Neural cell (in vitro differentiated cells): ENCODE measurements at regions not wholly inside any gene's neighbourhood (a gene's known extent, or its start where the extent isn't known, plus 50 kb on each side); places are given as distances from the start of the nearest gene placed in this dataset.

Experiments
- H2AFZ ChIP-seq: fragments of 200-600, 300-800 bp; sonication (generic), shearing (Covaris generic); 2 replicates; pipeline ENCODE4 v1.6.0; 2014; ENCODE audit warnings: low read depth, mild to moderate bottlenecking, antibody characterized with exemption, low read length, moderate library complexity
- H3F3A ChIP-seq: fragments of 200-600 bp; shearing (Covaris generic); 2 replicates; pipeline ENCODE4 v1.6.1; 2016; ENCODE audit warnings: mild to moderate bottlenecking, moderate library complexity, mixed read lengths, antibody characterized with exemption, low read length; ENCODE audit not compliant: insufficient read depth, poor library complexity, severe bottlenecking
- H3K27ac ChIP-seq: fragments of 200-600, 300-800 bp; sonication (generic), shearing (Covaris generic); 2 replicates; pipeline ENCODE4 v1.5.1; 2014; ENCODE audit warnings: mild to moderate bottlenecking, low read length, moderate library complexity
- H3K27me3 ChIP-seq: fragments of 300-800, 200-600 bp; sonication (generic), shearing (Covaris generic); 2 replicates; pipeline ENCODE4 v1.6.0; 2014; ENCODE audit warnings: mild to moderate bottlenecking, low read depth, low read length, moderate library complexity; ENCODE audit not compliant: insufficient read depth
- H3K36me3 ChIP-seq: fragments of 300-800, 200-600 bp; sonication (generic), shearing (Covaris generic); 2 replicates; pipeline ENCODE4 v1.5.1; 2014; ENCODE audit warnings: mild to moderate bottlenecking, antibody characterized with exemption, low read length, moderate library complexity; ENCODE audit not compliant: insufficient read depth
- H3K4me2 ChIP-seq: fragments of 300-800, 200-600 bp; sonication (generic), shearing (Covaris generic); 2 replicates; pipeline ENCODE4 v1.6.0; 2014; ENCODE audit warnings: mild to moderate bottlenecking, low read length
- H3K4me3 ChIP-seq: fragments of 300-800, 200-600 bp; sonication (generic), shearing (Covaris generic); 2 replicates; pipeline ENCODE4 v1.5.1; 2014; ENCODE audit warnings: mild to moderate bottlenecking, low read length, moderate library complexity
- H3K79me2 ChIP-seq: fragments of 200-600 bp; shearing (Covaris generic); replicated peaks from 2 replicates; pipeline ENCODE4 v1.6.0; 2014; ENCODE audit warnings: mild to moderate bottlenecking, low read length, moderate library complexity; ENCODE audit not compliant: insufficient read depth
- H3K9ac ChIP-seq: fragments of 300-800, 200-600 bp; sonication (generic), shearing (Covaris generic); 2 replicates; pipeline ENCODE4 v1.6.1; 2016; ENCODE audit warnings: mild to moderate bottlenecking, low read length, mixed read lengths
- H3K9me2 ChIP-seq: fragments of 200-600 bp; shearing (Covaris generic); 2 replicates; pipeline ENCODE4 v1.6.1; 2016; ENCODE audit warnings: mild to moderate bottlenecking, low read length, mixed read lengths; ENCODE audit not compliant: insufficient read depth
- H3K9me3 ChIP-seq: fragments of 200-600, 300-800 bp; sonication (generic), shearing (Covaris generic); 2 replicates; pipeline ENCODE4 v1.6.1; 2016; ENCODE audit warnings: mild to moderate bottlenecking, mixed run types, low read length, moderate library complexity, mixed read lengths
- H4K20me1 ChIP-seq: fragments of 200-600 bp; shearing (Covaris generic); 2 replicates; pipeline ENCODE4 v1.6.1; 2016; ENCODE audit warnings: mild to moderate bottlenecking, mixed run types; ENCODE audit not compliant: insufficient read depth
- CTCF ChIP-seq: fragments of 450-650 bp; IDR thresholded peaks from 2 replicates; pipeline ENCODE4 v1.5.1; 2014; ENCODE audit warnings: antibody characterized with exemption, mild to moderate bottlenecking, moderate library complexity; ENCODE audit not compliant: poor library complexity, severe bottlenecking
- EP300 ChIP-seq: fragments of 450-650 bp; conservative IDR thresholded peaks from 2 replicates; pipeline ENCODE4 v1.6.1; 2014; ENCODE audit warnings: antibody characterized with exemption, mild to moderate bottlenecking, moderate library complexity; ENCODE audit not compliant: poor library complexity, severe bottlenecking
- EZH2 ChIP-seq: fragments of 200-600, 300-800 bp; shearing (Covaris generic), sonication (generic); IDR thresholded peaks from 2 replicates; pipeline ENCODE4 v1.6.1; 2014; ENCODE audit warnings: antibody characterized with exemption, low read length, borderline replicate concordance, mild to moderate bottlenecking; ENCODE audit not compliant: insufficient read depth, poor library complexity, severe bottlenecking
- MXI1 ChIP-seq: fragments of 450-650 bp; conservative IDR thresholded peaks from 2 replicates; pipeline ENCODE4 v1.6.1; 2014; ENCODE audit warnings: antibody characterized with exemption, mild to moderate bottlenecking; ENCODE audit not compliant: poor library complexity, severe bottlenecking
- POLR2AphosphoS5 ChIP-seq: IDR thresholded peaks from 2 replicates; pipeline ENCODE4 v1.6.1; 2012
- RAD21 ChIP-seq: fragments of 450-650 bp; conservative IDR thresholded peaks from 2 replicates; pipeline ENCODE4 v1.6.1; 2014; ENCODE audit warnings: antibody characterized with exemption, mild to moderate bottlenecking, moderate library complexity
- REST ChIP-seq: IDR thresholded peaks from 2 replicates; pipeline ENCODE4 v1.6.1; 2012; ENCODE audit warnings: borderline replicate concordance
- SMC3 ChIP-seq: fragments of 450-650 bp; conservative IDR thresholded peaks from 2 replicates; pipeline ENCODE4 v1.6.1; 2014; ENCODE audit warnings: antibody characterized with exemption, mild to moderate bottlenecking, moderate library complexity; ENCODE audit not compliant: poor library complexity
- TAF1 ChIP-seq: IDR thresholded peaks from 2 replicates; pipeline ENCODE4 v1.6.1; 2012; ENCODE audit warnings: low read depth

- Histone ChIP-seq H3K9me2 (no peaks in the 10 kb centered on the region), H3K4me2 (no peak overlapping the region), H3F3A (no peaks in the 10 kb centered on the region), H3K27ac (no peak overlapping the region), H3K36me3 (no peaks in the 10 kb centered on the region), H4K20me1 (no peaks in the 10 kb centered on the region), H3K27me3 (no peaks in the 10 kb centered on the region), H3K4me3 (no peak overlapping the region), H3K9ac (no peak overlapping the region), H2AFZ (no peak overlapping the region), H3K9me3 (no peaks in the 10 kb centered on the region), H3K79me2 (no peaks in the 10 kb centered on the region)
- TF ChIP-seq TAF1: no peak
- no peak for TF ChIP-seq MXI1
- no peak for TF ChIP-seq REST
- TF ChIP-seq POLR2AphosphoS5: no peak
- no peak for TF ChIP-seq SMC3
Measured at GRCh38 chr4:20616313-20616712, 83.9 kb upstream of the PACRGL start.

GRCh38 chr4:20616848-20617247, 83.4 kb upstream of the PACRGL start:
- Histone ChIP-seq H4K20me1 (no peaks in the 10 kb centered on the region), H3K4me3 (no peak overlapping the region), H3K4me2 (no peak overlapping the region), H3K9me2 (no peaks in the 10 kb centered on the region), H3K36me3 (no peaks in the 10 kb centered on the region), H2AFZ (no peak overlapping the region), H3K79me2 (no peaks in the 10 kb centered on the region), H3K9me3 (no peaks in the 10 kb centered on the region), H3F3A (no peaks in the 10 kb centered on the region), H3K27me3 (no peaks in the 10 kb centered on the region), H3K9ac (no peak overlapping the region), H3K27ac (no peak overlapping the region)
- TF ChIP-seq TAF1: no peak
- no peak for TF ChIP-seq RAD21
- TF ChIP-seq MXI1: no peak
- TF ChIP-seq EP300: no peak
- no peak for TF ChIP-seq POLR2AphosphoS5
- no peak for TF ChIP-seq CTCF
- no peak for TF ChIP-seq REST
- TF ChIP-seq EZH2: no peak
- TF ChIP-seq SMC3: no peak
